ENCODE measurements at regions not wholly inside any gene's neighbourhood (a gene's known extent, or its start where the extent isn't known, plus 50 kb on each side); places are given as distances from the start of the nearest gene placed in this dataset.

DNA sequence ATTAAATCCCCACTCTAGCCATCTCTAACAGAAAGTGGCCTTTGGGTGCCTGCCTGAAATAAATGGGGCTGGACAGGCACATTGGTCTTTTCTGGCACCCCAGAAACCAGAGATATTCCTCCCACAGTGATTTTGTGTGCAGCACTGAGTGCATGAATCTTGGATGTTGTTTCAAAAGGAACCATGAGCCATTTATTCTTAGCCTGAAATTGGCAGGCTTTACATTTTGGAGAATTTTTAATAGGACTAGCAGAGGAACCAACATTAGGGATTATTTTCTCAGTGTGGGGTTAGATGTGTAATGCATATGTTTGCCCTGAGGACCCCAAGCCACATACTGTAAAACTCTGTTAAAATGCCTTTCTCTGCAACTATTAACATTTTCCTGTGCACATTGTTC is 451.3 kb downstream of the NFIB start:
- ChIA-PET POLR2A (no interaction called here), CTCF (no interaction called here)
- intact Hi-C loops (cut with micrococcal nuclease; ENCODE audit: unreplicated experiment) (no loop called here), in situ Hi-C loops (cut with HindIII; ENCODE audit: low pct_unique_long_range_greater_than_20kb, low sequenced_read_pairs) (no loop called here)
- TF ChIP-seq, protein P1, sequence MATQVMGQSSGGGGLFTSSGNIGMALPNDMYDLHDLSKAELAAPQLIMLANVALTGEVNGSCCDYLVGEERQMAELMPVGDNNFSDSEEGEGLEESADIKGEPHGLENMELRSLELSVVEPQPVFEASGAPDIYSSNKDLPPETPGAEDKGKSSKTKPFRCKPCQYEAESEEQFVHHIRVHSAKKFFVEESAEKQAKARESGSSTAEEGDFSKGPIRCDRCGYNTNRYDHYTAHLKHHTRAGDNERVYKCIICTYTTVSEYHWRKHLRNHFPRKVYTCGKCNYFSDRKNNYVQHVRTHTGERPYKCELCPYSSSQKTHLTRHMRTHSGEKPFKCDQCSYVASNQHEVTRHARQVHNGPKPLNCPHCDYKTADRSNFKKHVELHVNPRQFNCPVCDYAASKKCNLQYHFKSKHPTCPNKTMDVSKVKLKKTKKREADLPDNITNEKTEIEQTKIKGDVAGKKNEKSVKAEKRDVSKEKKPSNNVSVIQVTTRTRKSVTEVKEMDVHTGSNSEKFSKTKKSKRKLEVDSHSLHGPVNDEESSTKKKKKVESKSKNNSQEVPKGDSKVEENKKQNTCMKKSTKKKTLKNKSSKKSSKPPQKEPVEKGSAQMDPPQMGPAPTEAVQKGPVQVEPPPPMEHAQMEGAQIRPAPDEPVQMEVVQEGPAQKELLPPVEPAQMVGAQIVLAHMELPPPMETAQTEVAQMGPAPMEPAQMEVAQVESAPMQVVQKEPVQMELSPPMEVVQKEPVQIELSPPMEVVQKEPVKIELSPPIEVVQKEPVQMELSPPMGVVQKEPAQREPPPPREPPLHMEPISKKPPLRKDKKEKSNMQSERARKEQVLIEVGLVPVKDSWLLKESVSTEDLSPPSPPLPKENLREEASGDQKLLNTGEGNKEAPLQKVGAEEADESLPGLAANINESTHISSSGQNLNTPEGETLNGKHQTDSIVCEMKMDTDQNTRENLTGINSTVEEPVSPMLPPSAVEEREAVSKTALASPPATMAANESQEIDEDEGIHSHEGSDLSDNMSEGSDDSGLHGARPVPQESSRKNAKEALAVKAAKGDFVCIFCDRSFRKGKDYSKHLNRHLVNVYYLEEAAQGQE (IDR thresholded peaks at IDR 0.05; ENCODE audit: insufficient read depth in 1 of 2, low read depth in 2 of 2, low read length in 1 of 2) = no peak
- TF ChIP-seq POLR2AphosphoS5 (IDR thresholded peaks at IDR 0.05; ENCODE audit: low read depth, low read length) = no peak
- TF ChIP-seq SIN3A (IDR thresholded peaks at IDR 0.05; ENCODE audit: borderline replicate concordance, insufficient read depth, low read depth, low read length) = no peak
- TF ChIP-seq TCF7L2 (IDR thresholded peaks at IDR 0.05; ENCODE audit: low read depth, low read length) = no peak
- TF ChIP-seq, protein P2, sequence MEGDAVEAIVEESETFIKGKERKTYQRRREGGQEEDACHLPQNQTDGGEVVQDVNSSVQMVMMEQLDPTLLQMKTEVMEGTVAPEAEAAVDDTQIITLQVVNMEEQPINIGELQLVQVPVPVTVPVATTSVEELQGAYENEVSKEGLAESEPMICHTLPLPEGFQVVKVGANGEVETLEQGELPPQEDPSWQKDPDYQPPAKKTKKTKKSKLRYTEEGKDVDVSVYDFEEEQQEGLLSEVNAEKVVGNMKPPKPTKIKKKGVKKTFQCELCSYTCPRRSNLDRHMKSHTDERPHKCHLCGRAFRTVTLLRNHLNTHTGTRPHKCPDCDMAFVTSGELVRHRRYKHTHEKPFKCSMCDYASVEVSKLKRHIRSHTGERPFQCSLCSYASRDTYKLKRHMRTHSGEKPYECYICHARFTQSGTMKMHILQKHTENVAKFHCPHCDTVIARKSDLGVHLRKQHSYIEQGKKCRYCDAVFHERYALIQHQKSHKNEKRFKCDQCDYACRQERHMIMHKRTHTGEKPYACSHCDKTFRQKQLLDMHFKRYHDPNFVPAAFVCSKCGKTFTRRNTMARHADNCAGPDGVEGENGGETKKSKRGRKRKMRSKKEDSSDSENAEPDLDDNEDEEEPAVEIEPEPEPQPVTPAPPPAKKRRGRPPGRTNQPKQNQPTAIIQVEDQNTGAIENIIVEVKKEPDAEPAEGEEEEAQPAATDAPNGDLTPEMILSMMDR (IDR thresholded peaks at IDR 0.05) = no peak
- Histone ChIP-seq H3K4me3 (ENCODE audit: low read depth in 2 of 2, low read length in 2 of 2) (no peak overlapping the region), H3K9me3 (ENCODE audit: control insufficient read depth, insufficient read depth, low read depth, low read length) (no peaks in the 10 kb centered on the region), H3K27me3 (ENCODE audit: control insufficient read depth, insufficient read depth, low read length) (no peaks in the 10 kb centered on the region), H3K4me1 (ENCODE audit: control insufficient read depth, insufficient read depth, low read length) (no peaks in the 10 kb centered on the region), H3K36me3 (ENCODE audit: control insufficient read depth, insufficient read depth, low read length) (no peaks in the 10 kb centered on the region), H3K27ac (ENCODE audit: low read length) (no peak overlapping the region)
- ATAC-seq (no peak), DNase-seq (ENCODE audit: low read depth, low spot score) (no peak)
- no TSS peak for BruUV-seq (replicated peaks)

DNA sequence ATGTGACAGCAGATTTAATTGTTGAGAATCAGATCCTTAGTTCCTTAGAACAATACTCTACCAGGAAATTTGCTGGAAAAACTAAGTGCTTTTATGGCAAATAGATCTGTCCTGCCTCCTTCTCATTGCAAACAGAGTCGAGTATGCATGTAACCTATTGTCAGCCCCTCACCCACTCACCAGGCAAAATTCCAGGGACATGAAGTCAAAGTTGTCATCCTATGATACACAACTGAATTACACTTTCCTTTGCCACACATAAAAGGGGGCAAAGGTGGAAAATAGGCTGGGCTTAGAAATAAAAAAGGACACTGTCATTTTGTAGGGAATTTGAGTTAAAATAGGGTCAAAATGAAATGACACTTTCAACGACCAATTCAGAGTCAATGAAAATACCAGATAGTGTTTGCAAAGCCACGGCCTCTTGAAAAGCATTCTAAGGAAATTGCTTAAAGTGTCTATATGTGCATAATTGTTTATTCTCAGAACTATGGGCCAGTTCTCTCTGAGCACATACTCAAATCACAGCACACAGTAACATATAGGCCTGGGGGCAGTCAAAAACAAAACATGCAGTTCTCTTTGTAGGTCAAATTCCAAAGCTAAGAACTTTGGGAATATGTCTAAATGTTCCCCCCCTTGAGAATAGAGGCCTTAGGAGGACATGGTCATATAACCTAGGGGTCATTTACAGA is 452.8 kb downstream of the NFIB start:
- POLR2A ChIA-PET = no interaction called here
- no TSS peak for BruUV-seq (replicated peaks)
- no peaks in the 10 kb centered on the region for H3K27me3 ChIP-seq (ENCODE audit: control insufficient read depth, insufficient read depth, low read length)
- TF ChIP-seq TCF7L2 (IDR thresholded peaks at IDR 0.05; ENCODE audit: low read depth, low read length) (no peak), POLR2AphosphoS5 (IDR thresholded peaks at IDR 0.05; ENCODE audit: low read depth, low read length) (no peak), SIN3A (IDR thresholded peaks at IDR 0.05; ENCODE audit: borderline replicate concordance, insufficient read depth, low read depth, low read length) (no peak)
- TF ChIP-seq, protein P2 (IDR thresholded peaks at IDR 0.05) = no peak
- TF ChIP-seq, protein P1 (IDR thresholded peaks at IDR 0.05; ENCODE audit: insufficient read depth in 1 of 2, low read depth in 2 of 2, low read length in 1 of 2) = no peak
- DNase-seq (ENCODE audit: low read depth, low spot score) (no peak), ATAC-seq (no peak)
- no peak overlapping the region for H3K4me3 ChIP-seq (ENCODE audit: low read depth in 2 of 2, low read length in 2 of 2)
- intact Hi-C loops (cut with micrococcal nuclease; ENCODE audit: unreplicated experiment) (no loop called here), in situ Hi-C loops (cut with HindIII; ENCODE audit: low pct_unique_long_range_greater_than_20kb, low sequenced_read_pairs) (no loop called here)
- H3K36me3 ChIP-seq (ENCODE audit: control insufficient read depth, insufficient read depth, low read length) = no peaks in the 10 kb centered on the region
- H3K27ac ChIP-seq (ENCODE audit: low read length) = no peak overlapping the region
- no peaks in the 10 kb centered on the region for H3K4me1 ChIP-seq (ENCODE audit: control insufficient read depth, insufficient read depth, low read length)
- H3K9me3 ChIP-seq (ENCODE audit: control insufficient read depth, insufficient read depth, low read depth, low read length) = no peaks in the 10 kb centered on the region
- CTCF ChIA-PET = no interaction called here
